T follicular helper cell (primary cell): ENCODE measurements at regions not wholly inside any gene's neighbourhood (a gene's known extent, or its start where the extent isn't known, plus 50 kb on each side); places are given as distances from the start of the nearest gene placed in this dataset.
"Not testable (repeated sequence)": the region's sequence is repeated elsewhere in the genome, so short reads cannot be mapped to it uniquely, and the experiment has no call there.

Experiments
- DNase-seq: peaks from one replicate; pipeline ENCODE4 v3.0.0-alpha.2; 2020; ENCODE audit warnings: low read depth

DNA sequence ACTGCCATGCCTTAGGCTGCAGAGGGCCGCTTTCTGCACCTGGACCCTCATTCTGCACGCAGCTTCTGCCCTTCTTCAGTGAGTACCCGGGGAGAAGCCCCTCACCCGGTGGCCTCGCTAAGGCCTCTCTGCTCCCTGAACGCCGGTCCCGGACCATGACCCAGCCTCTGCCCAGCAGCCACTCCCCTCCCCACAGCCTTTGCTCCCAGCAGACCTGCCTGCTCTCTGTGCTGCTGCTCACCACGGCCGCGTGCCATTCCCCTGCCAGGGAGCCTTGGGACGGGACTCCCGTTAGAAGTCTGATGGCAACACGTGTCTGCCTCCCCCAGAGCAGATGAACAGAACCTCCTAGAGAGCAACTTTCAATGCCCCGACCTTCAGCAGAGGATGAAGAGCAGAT is 282.8 kb downstream of the NDUFA10 start:
- DNase-seq, result no peak

- no peak for DNase-seq
Measured at GRCh38 chr2:239739206-239739605, 285.9 kb downstream of the NDUFA10 start.

- no peak for DNase-seq
Measured at GRCh38 chr2:239738159-239738558, 287.0 kb downstream of the NDUFA10 start.

GRCh38 chr2:239737144-239737463 is 288.0 kb downstream of the NDUFA10 start:
- DNase-seq, result no peak

DNA sequence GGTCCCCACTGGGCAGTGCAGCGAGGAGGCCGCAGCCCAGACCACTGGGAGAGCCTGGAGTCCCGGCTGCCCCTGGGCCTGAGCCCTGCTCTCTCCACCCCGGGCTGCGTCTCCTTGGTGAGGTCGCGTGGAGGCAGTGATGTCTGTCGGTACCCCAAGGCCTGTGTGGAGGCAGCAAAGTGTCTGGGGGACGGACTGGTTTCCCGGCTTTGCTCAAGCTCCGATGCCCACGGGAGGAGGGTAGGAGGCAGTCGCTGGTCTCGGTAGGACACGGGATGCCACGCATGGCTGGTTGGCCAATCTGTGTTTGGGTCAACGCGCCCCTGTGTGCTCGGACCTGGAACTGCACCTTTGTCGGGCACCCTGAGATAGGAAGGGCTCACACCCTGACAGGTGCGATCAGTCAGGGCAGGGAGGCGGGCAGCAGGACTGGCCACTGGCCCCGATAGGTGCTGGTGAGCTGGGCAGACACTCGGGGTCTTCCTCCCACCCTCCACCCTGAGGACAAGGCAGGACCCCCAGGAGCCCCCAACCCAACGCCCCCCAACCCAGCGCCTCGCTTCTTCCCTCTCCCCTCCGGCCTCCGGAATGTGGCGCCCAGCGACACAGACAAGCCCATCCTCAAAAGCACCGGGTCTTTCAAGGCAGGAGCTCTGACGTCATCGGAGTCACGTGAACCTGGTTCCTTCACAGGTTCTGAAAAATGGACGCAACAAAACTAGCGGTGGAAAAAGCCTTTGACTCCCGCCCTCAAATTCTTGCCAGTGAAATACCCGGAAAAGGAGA is 288.6 kb downstream of the NDUFA10 start:
- DNase-seq, result no peak

DNA sequence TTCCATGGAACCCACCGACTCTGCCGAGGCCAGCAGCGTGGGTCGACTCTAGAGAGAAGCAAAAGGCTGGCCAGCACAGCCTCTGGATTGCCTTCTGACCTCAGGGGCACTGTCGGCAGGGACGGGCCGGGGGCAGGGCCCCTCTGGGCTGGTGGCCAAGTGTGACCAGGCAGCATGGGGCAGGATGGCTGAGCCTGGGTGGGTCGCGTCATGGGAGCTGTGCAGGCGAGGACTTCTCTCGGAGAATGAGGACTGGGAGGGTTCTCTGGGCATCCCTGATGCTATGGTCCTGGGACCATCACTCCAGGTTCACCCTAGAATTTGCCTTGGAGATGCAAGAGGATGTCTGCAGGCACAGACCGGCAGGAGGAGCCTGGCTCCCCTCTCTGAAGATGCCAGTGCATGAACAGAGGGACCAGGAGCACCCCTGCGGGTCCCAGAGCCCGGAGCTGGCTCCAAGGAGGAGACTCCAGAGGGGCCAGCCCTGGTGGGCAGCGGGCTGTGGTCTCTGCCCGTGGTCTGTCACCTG is 289.2 kb downstream of the NDUFA10 start:
- DNase-seq, result no peak

DNA sequence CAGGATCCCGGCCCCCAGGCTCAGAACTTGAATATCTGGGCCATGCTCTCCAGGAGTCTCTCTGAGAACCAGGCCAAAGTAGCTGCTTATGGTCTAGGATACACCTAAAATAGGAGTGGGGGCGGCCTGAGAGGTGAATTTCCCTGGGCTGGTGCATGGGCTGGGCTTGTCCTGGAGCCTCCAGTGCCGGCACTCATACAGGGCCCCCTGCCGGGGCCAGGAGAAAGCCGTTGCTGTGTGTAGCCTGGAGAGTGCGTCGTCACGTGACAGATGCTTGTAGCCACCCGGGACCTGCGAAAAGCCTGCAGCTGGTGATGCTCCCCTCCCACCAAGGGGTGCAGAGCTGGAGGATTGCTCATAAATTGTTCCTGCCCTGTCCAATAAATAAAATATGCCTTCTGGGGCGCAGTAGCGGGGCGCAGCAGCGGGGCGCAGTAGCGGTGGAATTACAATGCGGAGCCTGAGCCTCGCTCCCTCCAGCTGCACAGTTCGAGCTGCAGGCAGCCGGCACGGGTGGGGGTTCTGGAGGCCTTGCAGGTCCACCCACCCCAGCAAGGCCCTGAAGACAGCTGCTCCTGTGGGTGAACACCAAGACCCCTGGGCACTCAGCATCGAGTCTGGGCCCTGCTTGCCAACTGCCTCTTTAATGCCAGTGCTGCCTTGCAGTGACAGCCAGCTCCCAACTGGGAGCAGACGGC is 289.9 kb downstream of the NDUFA10 start:
- no peak for DNase-seq

- DNase-seq, result no peak
Measured at GRCh38 chr2:239734436-239735005, 290.6 kb downstream of the NDUFA10 start.

- DNase-seq, result no peak
Measured at GRCh38 chr2:239732666-239733010, 292.5 kb downstream of the NDUFA10 start.

- DNase-seq, result no peak
Measured at GRCh38 chr2:239731998-239732665, 293.0 kb downstream of the NDUFA10 start.

DNA sequence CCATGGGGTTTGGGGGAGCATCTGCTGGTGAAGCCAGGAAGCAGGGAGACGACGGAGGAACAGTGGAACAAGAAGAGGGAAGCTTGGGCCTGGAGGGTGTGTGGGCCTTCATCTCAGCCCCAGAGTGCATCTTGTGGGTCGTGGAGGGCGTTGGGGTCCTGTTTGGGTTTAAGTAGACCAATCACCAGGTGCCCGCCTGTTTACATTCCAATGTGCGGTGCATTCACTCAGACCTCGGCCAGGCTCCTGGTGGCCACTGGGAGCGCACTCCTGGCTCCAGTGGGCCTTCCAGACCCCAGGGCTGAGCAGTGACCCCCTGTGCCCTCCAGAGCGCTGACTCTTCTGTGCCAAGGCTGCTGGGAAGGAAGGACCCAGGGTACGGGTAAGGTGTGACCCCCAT is 293.7 kb downstream of the NDUFA10 start:
- DNase-seq, result no peak

GRCh38 chr2:239730897-239731296 is 294.2 kb downstream of the NDUFA10 start:
- no peak for DNase-seq

GRCh38 chr2:239730567-239730882 is 294.6 kb downstream of the NDUFA10 start:
- DNase-seq, result not testable (repeated sequence)

GRCh38 chr2:239729681-239730566 is 295.2 kb downstream of the NDUFA10 start:
- DNase-seq, result no peak

DNA sequence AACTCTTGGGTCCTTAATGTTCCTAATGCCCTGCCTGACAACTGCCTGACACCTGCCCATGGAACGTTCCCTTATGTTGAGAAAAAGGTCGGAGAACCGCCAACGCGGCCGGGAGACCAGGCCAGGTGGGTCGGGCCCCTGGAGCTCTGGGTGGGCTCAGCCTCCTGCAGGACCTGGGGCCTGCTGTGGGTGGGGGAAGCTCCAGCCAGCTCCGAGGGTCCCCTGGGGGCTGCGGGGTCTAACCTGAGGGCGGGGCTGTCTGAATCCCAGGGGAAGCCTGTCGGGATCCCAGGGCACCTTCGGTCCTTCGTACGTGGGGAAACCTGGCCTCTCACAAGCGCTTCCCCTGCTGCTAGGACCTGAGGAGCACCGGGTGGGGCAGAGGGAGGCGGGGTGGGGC is 296.0 kb downstream of the NDUFA10 start:
- no peak for DNase-seq

DNA sequence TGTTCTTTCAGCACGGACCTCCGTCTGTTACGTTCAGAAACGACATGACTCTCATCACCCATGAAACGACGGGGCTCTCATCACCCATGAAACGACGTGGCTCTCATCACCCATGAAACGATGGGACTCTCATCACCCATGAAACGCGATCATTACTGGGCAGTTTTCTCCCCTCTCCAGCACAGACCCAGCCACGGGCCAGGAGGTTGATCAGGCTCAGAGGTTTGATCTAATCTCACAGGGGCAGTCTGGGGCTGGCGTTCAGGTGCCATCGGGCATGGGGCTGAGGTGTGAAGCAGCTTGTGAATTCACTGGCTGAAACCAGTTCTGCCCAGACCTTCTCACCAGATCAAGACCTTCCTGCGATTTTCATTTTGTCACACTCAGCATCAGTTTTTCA is 296.4 kb downstream of the NDUFA10 start:
- no peak for DNase-seq

GRCh38 chr2:239727776-239728600 is 297.2 kb downstream of the NDUFA10 start:
- DNase-seq, result no peak

DNA sequence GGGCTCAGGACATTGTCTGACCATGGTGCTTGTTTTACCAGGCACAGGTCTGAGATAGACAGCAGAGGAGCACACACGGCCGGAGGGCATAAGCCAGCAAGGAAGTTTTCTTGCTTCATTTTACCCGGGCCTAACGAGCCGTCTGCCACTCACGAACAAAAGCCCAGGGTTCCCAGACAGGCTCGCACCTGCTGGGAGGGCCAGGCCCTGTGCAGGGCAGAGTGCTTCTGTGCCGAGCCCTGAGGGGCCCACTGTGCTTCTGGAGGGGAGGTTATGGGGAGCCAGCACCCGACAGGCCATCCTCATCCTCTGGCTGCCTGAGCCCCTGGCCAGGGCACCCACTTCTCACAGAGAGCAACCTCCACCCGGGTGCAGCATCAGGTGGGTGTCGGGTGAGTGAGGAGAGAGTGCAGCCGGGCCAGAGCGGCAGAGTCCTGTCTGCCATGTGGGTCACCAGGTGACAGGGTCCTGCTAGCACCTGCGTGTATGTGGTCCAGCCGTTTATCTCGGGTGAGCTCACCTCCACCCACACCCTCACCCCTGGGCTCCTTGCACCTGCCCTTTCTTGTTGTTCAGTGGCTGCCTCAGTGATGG is 297.9 kb downstream of the NDUFA10 start:
- no peak for DNase-seq

GRCh38 chr2:239726631-239727181 is 298.4 kb downstream of the NDUFA10 start:
- DNase-seq, result no peak

- no peak for DNase-seq
Measured at GRCh38 chr2:239726091-239726591, 299.0 kb downstream of the NDUFA10 start.
